Testis (tissue), 2 donors: ENCODE measurements at regions not wholly inside any gene's neighbourhood (a gene's known extent, or its start where the extent isn't known, plus 50 kb on each side); places are given as distances from the start of the nearest gene placed in this dataset.

Experiments used
- DNase-seq: peaks from one replicate; pipeline ENCODE4 v3.0.0-alpha.2; 2019
- H3K27ac ChIP-seq, 2 donors: fragments of 200-600 bp; sonication (generic); one replicate each; pipeline ENCODE4 v1.5.1; 2019
- H3K27me3 ChIP-seq: fragments of 200-600 bp; sonication (generic); one replicate; pipeline ENCODE4 v1.5.1; 2019
- H3K36me3 ChIP-seq: fragments of 200-600 bp; sonication (generic); one replicate; pipeline ENCODE4 v1.5.1; 2017; ENCODE audit warnings: low read depth; ENCODE audit errors: missing control alignments
- H3K4me1 ChIP-seq: fragments of 200-600 bp; sonication (generic); one replicate; pipeline ENCODE4 v1.5.1; 2019
- H3K4me3 ChIP-seq, 2 donors: fragments of 200-600 bp; sonication (generic); one replicate each; pipeline ENCODE4 v1.5.1; 2017 to 2019
- H3K9me3 ChIP-seq: fragments of 200-600 bp; sonication (generic); one replicate; pipeline ENCODE4 v1.5.1; 2017
- POLR2A ChIP-seq: fragments of 450-650 bp; IDR thresholded peaks from one replicate; pipeline ENCODE4 v1.6.1; 2017; ENCODE audit warnings: antibody characterized with exemption, mild to moderate bottlenecking, moderate library complexity
- WGBS, 2 donors: methylation state at CpG; one replicate each; pipeline ENCODE4 v1.1.5; 2018; 5-methylcytosine and 5-hydroxymethylcytosine counted together
- intact Hi-C: fragments of 100-400 bp; cut with DNase I; formaldehyde crosslinking; loops from one replicate; pipeline ENCODE4 v1.15.1; 2023; ENCODE audit warnings: low total_unique reads
- TF ChIP-seq, protein P1 (sequence below), 3 experiments: fragments of 450-650 bp in 2 of 3; fragments of 200-600 bp in 1 of 3; sonication (generic) in 1 of 3; IDR thresholded peaks; one replicate each; pipeline ENCODE4 v1.5.1; 2016 to 2019; ENCODE audit warnings: antibody characterized with exemption in 3 of 3, mild to moderate bottlenecking in 2 of 3, moderate library complexity in 1 of 3

DNA sequence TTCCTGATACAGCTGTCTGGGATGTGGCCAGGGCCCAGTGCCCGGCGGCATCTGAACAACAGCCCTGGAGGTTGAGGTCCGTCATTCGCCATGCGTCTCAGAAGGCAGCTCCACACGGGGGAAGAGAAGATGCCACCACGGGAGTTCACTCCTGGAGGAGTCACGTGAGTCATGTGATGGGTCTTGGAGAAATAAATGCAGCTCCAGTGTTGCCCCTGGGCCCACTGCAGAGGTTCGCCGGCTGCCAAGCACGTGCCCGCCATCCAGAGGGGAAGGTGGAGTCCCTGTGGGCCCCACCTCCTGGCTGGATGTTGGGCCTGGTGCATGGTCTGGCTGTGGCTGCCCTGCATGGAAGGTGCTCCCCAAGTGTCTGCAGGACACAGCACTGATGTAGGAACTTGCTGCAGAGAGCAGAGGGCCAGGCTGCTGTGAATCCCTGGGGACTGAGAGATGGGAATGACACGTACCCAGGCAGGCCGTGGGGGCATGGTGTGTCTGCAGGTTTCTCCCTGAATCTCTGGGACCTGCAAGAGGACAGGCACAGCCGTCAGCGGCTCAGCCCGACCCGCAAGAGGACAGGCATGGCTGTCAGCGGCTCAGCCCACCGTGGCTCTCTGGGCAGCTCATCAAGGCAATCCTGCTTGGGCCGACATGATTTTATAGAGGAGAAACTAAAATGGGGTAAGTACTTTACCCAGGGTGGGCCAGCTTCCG is 418.3 kb upstream of the IRX4 start:
- no peak for TF ChIP-seq POLR2A
- TF ChIP-seq, protein P1, sequence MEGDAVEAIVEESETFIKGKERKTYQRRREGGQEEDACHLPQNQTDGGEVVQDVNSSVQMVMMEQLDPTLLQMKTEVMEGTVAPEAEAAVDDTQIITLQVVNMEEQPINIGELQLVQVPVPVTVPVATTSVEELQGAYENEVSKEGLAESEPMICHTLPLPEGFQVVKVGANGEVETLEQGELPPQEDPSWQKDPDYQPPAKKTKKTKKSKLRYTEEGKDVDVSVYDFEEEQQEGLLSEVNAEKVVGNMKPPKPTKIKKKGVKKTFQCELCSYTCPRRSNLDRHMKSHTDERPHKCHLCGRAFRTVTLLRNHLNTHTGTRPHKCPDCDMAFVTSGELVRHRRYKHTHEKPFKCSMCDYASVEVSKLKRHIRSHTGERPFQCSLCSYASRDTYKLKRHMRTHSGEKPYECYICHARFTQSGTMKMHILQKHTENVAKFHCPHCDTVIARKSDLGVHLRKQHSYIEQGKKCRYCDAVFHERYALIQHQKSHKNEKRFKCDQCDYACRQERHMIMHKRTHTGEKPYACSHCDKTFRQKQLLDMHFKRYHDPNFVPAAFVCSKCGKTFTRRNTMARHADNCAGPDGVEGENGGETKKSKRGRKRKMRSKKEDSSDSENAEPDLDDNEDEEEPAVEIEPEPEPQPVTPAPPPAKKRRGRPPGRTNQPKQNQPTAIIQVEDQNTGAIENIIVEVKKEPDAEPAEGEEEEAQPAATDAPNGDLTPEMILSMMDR (IDR thresholded peaks at IDR 0.05) = no peak
- Histone ChIP-seq H3K4me1 (no peaks in the 10 kb centered on the region), H3K4me3 (no peak overlapping the region), H3K36me3 (no peaks in the 10 kb centered on the region), H3K9me3 (no peaks in the 10 kb centered on the region), H3K27ac (no peak overlapping the region), H3K27me3 (no peaks in the 10 kb centered on the region)
- DNase-seq = peak; percentile 9
- WGBS, 2 donors = 85 to 95% methylated on average over 14 to 22 of the region's 22 CpGs
- intact Hi-C loops = no loop called here

DNA sequence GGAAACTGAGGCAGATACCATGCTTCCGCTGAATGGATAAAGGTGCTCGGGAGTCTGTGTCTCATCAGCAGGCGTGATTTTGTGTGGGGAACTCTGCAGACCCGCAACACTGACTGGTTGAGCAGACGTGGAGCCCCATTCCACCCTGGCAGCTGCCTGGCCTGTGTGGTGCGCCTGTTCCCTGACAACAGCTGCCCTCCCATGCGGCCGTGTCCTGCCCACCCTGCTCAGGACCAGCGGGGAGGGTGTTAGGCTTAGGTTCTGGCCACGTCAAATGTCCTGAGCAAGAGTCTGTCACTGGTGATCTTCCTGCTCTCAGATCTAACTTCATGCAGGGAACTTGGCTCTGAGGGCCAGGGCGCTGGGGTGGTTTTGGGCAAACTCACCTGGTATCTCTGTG is 417.7 kb upstream of the IRX4 start:
- Histone ChIP-seq H3K36me3 (no peaks in the 10 kb centered on the region), H3K27me3 (no peaks in the 10 kb centered on the region), H3K4me1 (no peaks in the 10 kb centered on the region), H3K4me3 (no peak overlapping the region), H3K9me3 (no peaks in the 10 kb centered on the region), H3K27ac (no peak overlapping the region)
- intact Hi-C loops = no loop called here
- DNase-seq = peak; percentile 6
- TF ChIP-seq, protein P1 (IDR thresholded peaks at IDR 0.05) = no peak
- TF ChIP-seq POLR2A = no peak
- 92 to 94% methylated on average over 11 of the region's 11 CpGs for WGBS, 2 donors

DNA sequence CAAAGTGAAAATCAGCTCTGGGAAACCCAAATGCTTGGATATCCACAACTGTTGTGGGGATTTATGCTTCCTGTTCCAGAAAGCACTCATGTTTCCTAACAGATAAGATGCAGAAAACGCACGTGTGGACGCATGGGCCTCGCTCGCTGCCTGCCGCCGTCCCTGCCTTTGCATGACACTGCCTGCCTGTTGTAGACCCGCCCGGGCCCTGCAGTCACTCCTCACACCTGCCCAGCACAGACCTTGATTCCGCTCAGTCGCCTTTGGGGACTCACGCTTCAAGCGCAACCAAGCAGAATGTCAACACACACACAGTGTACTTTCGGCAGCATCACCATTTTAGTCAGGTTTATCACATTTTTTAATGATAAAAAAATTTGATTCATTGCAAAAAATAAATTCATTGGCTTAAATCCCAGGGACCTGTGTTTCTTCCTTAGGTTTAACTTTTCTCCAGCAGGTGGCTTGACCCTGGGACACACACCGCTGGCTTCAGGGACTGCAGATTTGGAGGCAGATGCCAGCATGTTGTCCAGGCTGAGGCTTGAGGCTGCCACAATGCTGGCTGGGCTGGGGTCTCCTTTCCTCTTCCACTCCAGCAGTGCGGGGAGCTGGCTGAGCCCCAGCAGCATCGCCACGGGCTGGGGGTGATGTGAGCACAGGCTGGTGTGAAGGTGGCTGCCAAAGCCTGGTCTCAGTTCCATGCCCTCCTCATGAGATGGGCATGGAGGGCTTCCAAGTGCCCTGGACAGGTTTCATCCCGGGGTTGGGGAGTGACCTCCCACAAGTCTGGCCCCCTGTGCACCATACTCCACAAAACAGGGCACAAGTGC is 416.9 kb upstream of the IRX4 start:
- no peak for DNase-seq
- H3K4me3 ChIP-seq = no peak overlapping the region
- H3K4me1 ChIP-seq = no peaks in the 10 kb centered on the region
- 66 to 73% methylated on average over 17 to 19 of the region's 19 CpGs for WGBS, 2 donors
- H3K27ac ChIP-seq = no peak overlapping the region
- no peaks in the 10 kb centered on the region for H3K9me3 ChIP-seq
- TF ChIP-seq, protein P1 (IDR thresholded peaks at IDR 0.05) = no peak
- TF ChIP-seq POLR2A = no peak
- no peaks in the 10 kb centered on the region for H3K27me3 ChIP-seq
- H3K36me3 ChIP-seq = no peaks in the 10 kb centered on the region
- intact Hi-C loops = no loop called here

DNA sequence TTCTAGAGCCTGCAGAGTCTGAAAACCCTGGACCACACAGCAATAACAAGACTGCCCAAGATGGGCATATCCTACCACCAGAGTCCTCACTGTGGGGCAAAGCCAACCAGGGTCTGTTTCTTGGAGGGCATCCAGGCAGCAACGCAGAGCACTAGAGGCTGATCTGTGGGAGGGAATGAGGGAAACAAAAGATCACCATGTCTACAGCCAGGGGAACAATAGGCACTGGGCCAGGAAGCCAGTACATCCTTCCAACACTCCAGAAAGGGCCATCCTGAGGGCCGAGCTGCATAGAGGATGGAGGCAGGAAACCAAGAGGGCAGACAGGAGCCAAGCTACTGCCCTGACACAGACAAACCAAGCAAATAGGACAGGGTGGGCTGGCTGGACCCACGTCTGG is 416.1 kb upstream of the IRX4 start:
- Histone ChIP-seq H3K9me3 (no peaks in the 10 kb centered on the region), H3K4me3 (no peak overlapping the region), H3K27ac (no peak overlapping the region), H3K4me1 (no peaks in the 10 kb centered on the region), H3K36me3 (no peaks in the 10 kb centered on the region), H3K27me3 (no peaks in the 10 kb centered on the region)
- TF ChIP-seq POLR2A = no peak
- TF ChIP-seq, protein P1 (IDR thresholded peaks at IDR 0.05) = no peak
- whole genome bisulfite sequencing, 2 donors = 31 to 33% methylated on average over 3 of the region's 3 CpGs
- intact Hi-C loops = no loop called here
- DNase-seq = no peak
